Fibroblast of the aortic adventitia (primary cell): ENCODE measurements at regions not wholly inside any gene's neighbourhood (a gene's known extent, or its start where the extent isn't known, plus 50 kb on each side); places are given as distances from the start of the nearest gene placed in this dataset.

Experiments used
- DNase-seq: peaks from one replicate; pipeline ENCODE4 v3.0.0-alpha.2; 2010; ENCODE audit warnings: low read depth
- H3K4me3 ChIP-seq: 2 replicates; pipeline ENCODE4 v1.5.1; 2011; ENCODE audit warnings: low read depth, mild to moderate bottlenecking, control low read depth, low read length, moderate library complexity
- TF ChIP-seq, protein P1 (sequence below): IDR thresholded peaks from 2 replicates; pipeline ENCODE4 v1.5.1; 2011; ENCODE audit warnings: mild to moderate bottlenecking, low read length, control low read depth, inconsistent platforms; ENCODE audit not compliant: insufficient read depth

DNA sequence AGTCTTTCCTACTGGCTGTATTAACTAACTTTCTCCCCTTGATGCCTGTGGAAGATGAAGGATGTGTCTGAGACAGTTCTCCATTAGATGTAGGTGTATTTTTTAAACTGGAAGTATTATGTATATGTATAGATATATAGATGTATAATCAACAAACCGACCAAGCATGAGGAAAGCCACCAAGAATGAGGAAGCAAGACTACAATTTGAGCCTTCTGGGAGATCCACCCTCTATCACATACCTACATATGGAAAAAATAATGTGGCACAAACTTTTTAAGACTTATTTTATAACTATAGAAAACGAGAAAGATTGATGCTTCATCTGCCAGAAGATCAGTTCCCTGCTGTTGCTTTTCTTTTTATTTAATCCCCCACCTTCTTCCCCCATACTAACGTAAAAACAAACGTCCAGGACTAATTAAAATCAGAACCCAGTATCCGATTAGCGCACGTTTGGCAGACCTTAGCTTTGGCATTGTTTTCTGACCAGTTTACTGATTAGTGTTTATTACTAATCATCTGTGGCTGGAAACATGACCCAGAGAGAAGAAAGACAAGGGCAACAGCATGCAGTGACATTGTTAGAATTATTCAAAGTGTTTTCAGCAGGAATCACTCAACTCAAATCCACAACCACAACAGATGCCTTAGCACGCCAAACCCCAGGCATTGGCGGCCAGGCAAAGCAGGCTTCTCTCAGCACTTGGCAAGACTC is 490.2 kb downstream of the EBF1 start:
- DNase-seq = no peak
- TF ChIP-seq, protein P1, sequence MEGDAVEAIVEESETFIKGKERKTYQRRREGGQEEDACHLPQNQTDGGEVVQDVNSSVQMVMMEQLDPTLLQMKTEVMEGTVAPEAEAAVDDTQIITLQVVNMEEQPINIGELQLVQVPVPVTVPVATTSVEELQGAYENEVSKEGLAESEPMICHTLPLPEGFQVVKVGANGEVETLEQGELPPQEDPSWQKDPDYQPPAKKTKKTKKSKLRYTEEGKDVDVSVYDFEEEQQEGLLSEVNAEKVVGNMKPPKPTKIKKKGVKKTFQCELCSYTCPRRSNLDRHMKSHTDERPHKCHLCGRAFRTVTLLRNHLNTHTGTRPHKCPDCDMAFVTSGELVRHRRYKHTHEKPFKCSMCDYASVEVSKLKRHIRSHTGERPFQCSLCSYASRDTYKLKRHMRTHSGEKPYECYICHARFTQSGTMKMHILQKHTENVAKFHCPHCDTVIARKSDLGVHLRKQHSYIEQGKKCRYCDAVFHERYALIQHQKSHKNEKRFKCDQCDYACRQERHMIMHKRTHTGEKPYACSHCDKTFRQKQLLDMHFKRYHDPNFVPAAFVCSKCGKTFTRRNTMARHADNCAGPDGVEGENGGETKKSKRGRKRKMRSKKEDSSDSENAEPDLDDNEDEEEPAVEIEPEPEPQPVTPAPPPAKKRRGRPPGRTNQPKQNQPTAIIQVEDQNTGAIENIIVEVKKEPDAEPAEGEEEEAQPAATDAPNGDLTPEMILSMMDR = no peak
- no peak overlapping the region for H3K4me3 ChIP-seq

GRCh38 chr5:158607088-158607487 is 492.6 kb downstream of the EBF1 start:
- TF ChIP-seq, protein P1 = no peak
- no peak for DNase-seq
- H3K4me3 ChIP-seq = no peak overlapping the region

DNA sequence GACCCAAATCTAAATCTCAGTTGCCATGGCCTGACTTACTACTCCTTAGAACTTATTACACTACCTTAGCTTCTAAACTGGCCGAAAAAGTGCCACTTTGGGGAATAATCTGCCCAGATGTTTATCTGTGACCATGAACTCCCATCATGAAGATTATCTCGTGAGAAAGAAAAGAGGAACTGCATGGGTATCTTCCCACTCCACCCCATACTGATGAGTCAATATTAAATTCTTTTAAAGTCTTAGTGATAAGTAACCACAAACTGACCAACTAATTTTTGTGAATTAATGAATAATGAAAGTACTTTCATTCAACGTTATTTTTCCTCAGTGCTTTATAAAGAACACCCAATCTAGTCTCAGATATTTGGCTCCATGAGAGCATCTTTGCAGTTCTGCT is 493.5 kb downstream of the EBF1 start:
- TF ChIP-seq, protein P1 = no peak
- no peak overlapping the region for H3K4me3 ChIP-seq
- DNase-seq = no peak

- H3K4me3 ChIP-seq = no peak overlapping the region
- DNase-seq = no peak
- TF ChIP-seq, protein P1 = no peak
Measured at GRCh38 chr5:158602981-158603380, 496.7 kb downstream of the EBF1 start.

GRCh38 chr5:158601118-158601517 is 498.6 kb downstream of the EBF1 start:
- no peak overlapping the region for H3K4me3 ChIP-seq
- DNase-seq = no peak
- TF ChIP-seq, protein P1 = no peak

GRCh38 chr5:158600679-158601078 is 499.0 kb downstream of the EBF1 start:
- H3K4me3 ChIP-seq = no peak overlapping the region
- DNase-seq = no peak
- TF ChIP-seq, protein P1 = no peak

DNA sequence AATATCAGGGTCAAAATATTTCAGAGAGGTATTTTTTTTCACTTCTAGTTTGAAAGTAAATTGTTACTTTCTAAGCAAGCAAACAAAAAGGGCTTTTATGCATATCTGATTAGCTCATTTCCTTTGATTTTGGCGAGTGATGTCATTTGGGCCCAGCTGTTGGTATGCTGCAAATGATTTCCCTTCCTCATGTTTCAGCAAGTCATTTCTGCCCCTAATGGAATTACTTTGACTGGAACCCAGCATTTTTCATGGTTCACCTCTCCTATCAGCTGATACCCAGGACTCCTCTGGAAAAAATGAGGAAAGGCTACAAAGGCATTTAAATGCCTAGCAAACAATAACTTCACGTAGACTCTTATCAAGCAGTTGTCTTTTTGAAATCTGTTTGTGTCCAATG is 500.6 kb downstream of the EBF1 start:
- peak; percentile 35 for DNase-seq
- H3K4me3 ChIP-seq = no peak overlapping the region
- TF ChIP-seq, protein P1 = no peak
